ENCODE measurements at regions not wholly inside any gene's neighbourhood (a gene's known extent, or its start where the extent isn't known, plus 50 kb on each side); places are given as distances from the start of the nearest gene placed in this dataset.
A peak's percentile ranks its signal among the peaks of the same experiment; 100 is the strongest.
"Not testable (repeated sequence)": the region's sequence is repeated elsewhere in the genome, so short reads cannot be mapped to it uniquely, and the experiment has no call there.

DNA sequence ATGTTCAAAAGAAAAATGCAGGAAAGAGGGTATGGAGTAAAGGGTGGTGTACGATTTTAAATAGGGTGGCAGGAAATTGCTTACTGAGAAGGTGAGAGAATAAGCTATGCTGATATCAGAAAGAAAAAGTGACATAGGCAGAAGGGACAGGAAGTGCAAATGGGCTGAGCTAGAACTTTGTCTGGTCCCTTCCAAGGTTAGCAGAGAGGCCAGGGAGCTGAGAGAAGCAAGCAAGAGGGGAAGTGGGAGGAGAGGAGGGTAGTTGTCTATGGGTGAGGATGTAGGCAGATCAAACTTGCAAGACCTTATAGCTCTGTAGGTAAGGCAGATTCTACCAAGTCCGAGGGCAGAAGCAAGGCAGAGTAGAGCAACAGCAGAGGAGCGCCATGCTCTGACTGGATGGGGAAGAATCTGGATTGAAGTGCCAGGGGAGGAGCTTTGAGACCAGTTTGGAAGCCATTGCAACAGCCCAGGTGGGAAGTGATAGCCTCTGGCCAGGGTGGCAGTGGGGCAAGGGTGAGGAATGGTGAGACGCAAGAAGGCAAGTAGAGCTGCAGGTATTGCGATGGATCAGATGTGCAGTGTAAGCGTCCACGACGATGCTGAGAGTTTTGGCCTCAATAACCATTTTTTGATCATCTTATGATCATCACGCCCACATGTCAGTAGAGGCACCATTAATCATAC lies 134.4 kb upstream of the APCDD1 start:
- no peak for DNase-seq

DNA sequence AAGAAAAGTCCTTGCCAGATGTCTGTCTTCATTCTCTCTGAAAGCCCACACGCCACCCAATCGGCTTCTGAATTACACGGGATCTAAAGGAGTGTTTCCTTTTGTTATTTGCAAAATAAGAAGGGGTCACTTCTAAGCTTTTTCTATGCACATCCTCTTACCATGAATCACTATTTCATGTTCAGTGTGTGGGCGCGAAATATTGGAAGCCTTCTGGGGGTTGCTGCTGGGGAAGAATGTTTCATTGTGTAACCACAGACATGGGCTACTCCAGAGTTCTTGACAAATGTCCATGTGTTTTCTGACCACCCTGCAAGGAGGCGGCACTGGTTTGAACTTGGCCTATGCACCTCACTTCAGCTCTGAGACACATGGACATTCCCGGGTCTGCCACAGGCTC lies 133.6 kb upstream of the APCDD1 start:
- no peak for DNase-seq

DNA sequence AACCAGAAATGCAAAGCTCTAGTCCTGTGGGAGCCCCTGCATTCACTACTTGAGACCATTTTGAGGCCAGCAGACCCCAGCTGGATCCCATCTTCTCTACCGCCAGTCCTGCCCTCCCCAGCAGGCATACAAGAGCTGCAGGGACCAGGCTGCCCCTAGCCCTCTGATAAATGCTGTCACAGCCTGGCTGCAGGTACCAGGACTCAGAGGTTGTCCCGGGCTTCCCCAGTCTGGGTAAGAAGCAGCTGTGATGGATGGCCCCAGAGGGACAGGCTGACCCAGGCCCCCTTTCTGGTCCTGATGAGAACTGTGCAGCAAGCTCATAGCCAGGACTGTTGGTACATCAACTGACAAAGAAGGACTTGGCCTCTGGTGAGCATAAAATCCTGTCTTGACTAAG lies 132.9 kb upstream of the APCDD1 start:
- no peak for DNase-seq

DNA sequence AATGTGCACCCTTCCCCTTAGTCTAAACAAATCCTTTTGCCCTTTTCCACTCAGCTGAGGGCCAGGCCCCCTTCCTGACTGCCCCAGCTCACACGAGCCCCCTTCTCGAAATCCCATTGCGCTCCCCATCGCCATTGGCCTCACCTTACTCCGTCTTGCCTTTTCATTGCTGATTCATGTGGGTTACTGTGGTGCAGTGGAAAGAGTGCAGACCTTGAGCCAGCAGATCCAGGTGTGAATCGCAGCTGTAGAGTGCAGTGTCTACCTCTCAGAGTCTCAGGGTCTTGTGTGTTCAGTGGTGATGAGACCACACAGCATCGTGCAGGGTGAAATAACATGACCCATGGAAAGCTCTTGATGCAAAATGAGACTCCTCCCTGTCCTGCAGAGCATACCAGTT lies 132.4 kb upstream of the APCDD1 start:
- no peak for DNase-seq

DNA sequence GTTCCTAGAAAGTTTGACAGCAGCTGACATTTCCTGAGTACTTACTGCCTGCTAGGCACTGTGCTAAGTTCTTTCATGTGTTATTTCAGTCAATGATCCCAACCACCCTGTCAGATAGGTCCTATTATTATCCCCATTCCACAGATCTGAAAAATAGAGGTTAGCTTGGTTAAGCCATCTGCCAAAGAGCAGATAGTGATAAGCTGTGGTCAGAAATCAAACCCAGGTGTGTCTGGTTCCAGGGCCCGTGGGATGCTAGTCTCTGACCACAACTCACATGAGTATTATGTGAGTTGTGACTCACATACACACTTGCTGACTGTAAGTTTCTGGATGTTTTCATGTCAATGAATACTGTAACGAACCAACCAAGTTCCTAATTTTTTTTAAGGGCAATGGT lies 132.0 kb upstream of the APCDD1 start:
- no peak for DNase-seq

DNA sequence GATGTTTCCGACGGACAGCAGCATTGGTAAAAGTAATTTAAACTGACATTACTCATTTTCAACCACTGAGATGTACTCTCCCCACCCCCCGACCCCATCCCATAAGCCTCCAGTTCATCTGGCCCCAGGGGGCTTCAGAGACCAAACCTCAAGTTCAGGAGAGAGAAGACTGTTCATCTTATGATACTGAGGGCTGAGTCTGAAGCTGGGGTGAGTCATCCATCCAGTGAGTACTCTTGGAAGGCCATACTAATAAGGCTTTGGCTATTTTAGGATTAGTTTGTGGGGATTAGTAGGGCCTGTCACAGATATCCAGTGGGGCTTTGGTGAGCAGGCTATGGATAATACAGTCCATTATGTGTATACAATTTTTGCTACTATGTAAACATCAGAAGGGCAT lies 125.3 kb upstream of the APCDD1 start:
- no peak for DNase-seq

DNA sequence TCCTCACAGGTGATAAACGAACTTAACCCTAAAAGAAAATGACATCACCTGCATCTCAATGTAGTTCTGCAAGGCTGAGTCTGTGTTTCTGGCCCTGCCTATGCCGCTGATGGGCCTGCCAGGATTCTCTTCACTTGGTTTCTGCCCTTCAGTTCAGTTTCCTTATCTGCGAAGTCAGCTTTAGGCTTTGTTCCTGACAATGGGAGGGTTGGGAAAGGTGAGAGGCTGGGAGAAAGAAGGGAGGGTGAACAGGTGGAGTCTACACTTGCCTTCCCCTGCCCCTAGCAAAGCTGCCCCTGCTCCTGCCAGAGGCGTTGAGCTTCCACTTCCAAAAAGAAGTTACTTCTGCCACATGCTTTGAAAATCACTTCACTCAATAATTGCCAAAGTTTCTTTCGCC lies 124.0 kb upstream of the APCDD1 start:
- no peak for DNase-seq

DNA sequence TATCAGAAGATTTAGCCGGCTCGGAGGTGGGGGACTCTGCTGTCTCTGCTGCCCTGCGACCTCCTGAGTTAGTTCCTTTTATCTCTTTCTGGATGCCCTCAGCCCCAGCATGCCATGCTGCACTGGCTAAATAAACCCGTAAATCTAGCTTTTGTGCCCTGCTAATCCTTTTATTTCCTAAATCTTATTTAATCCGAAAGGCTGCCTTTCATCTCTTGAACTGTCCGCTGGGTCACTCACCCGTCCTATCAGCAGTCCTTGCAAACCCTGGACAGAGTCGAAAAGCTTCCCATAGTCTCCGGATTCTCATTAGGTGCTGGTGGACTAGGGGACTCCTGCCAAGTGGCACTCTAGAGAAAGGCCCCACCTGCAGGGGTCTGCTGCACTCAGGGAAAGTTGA lies 122.0 kb upstream of the APCDD1 start:
- no peak for DNase-seq

DNA sequence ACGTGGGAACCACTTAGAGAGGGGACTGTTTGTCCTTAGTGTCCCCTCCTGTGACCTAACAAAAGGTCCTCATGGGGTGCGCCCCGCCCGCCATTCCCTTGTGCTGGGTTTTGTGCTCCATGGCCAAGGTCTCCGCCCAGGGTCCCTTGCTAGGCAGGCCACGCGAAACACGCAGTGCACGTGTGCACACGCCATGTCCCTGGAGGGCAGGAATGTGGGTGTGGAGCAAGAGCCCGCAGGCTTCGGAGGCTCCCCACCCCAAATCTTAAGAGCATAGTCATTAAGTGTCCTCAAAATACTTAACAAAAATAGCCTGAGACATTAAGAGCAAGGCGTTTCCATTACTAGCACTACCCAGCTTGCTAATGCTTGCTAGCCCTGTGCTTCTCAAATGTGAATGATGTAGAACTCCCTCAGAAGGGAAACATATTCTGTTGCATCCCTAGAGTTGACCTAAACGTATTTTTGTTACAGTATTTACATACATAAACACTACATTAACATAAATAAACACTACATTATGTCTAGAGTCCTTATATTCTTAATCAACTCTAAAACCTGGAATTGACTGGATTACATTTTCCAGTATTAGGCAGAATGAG lies 117.6 kb upstream of the APCDD1 start:
- no peak for DNase-seq

DNA sequence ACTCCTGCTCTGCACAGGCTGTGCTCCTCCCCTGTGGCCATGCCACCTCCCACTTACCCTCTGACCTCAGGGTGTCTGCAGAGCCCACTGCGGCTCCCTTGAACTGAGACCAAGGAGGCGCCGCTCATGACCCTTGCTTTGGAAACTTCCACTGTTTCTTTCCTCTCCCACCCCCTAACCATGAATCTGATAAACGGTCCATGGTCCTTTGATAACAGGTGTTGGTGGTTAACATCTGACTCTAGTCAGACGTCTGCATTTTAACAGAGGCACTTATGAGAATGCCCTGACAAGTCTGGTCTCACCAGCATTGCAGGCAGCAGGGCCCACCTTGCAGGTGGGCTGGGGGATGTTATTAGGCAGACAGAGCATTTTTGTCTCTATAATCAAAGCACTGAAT lies 113.6 kb upstream of the APCDD1 start:
- DNase-seq, result no peak

DNA sequence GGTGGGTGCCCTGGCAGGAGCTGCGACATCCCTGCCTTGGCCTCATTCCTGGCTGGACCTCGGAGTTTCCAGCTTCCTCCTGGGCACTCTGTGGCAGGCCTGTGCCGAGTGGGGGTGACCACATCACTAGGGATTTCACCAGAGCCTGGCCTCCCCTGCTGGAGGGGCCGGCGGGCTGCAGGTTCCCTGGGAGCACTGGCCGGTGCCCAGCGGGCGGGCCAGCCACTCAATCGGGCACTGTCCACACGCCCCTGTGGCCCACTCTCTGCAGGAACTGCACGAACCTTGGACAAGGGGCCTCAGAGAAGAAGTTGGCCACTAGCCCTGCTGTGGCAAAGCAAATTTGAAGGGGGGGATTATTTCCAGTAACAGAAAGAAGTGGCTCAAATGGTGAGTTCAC lies 110.7 kb upstream of the APCDD1 start:
- no peak for DNase-seq

DNA sequence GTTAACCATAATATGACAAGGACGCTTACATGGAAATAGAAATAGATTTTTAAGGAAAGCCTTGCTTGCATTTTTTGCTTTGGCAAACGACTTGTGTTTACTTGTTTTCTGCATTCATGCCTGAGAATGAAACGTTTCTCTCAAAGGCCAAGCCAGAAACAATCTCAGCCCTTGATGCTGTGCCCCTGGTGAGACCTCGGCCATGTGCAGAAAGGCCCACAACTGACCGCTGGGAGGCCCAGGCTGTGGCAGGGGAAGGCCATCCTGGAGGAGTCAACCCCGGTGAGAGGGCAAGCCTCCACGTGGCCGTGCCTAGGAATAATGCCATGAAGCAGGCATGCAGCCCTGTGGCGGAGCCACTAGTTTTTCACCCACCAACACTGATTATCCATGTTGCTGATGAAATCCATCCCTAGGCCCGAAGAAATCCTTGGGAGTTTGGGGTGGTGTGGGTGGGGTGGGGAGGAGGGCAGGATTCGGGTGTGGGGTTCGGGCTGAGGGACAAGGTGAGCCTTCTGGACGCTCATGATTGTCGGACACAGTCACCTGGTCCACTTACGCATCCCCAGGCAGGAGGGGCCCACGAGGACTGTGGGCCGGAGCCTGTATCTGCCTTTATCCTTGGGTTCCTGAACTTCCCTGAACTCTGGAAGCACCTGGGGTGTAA lies 107.6 kb upstream of the APCDD1 start:
- no peak for DNase-seq

DNA sequence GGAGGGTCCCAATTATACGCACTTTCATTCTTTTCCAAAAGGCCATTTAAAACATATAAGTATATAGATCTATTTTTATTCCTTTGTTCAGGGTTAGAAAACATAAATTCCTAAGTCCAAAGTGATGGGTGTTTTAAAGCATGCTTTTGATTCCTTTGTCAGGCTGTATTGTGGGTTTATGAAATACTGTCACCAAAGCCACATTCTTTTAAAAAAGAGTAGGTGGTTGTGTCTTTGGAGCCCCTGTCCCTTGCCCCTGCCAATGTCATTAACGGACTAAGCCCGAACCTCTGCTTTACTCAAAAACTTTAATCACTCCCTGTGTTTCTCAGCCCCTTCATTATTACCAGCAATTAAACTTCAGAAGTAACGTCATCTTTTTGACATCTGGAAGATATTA lies 104.9 kb upstream of the APCDD1 start:
- no peak for DNase-seq

DNA sequence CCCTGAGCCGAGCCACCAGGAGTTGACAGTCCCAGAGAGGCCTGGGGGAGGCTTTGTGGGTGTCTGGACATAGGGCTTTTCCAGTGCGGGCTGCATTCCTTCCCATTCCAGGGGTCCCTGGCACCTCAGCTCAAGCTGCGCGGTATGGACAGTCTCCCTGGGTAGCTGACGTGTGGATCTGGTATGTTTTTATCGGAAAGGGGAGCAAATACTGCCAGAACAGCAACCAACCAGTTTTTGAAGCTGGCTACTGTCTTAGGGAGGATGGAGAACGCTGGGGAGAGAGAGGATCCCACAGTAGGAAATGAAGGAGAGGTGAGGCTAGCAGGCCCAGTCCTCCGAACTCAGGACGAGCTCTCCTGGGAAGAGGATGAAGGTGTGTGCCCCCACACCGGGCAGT lies 103.8 kb upstream of the APCDD1 start:
- DNase-seq, result no peak

DNA sequence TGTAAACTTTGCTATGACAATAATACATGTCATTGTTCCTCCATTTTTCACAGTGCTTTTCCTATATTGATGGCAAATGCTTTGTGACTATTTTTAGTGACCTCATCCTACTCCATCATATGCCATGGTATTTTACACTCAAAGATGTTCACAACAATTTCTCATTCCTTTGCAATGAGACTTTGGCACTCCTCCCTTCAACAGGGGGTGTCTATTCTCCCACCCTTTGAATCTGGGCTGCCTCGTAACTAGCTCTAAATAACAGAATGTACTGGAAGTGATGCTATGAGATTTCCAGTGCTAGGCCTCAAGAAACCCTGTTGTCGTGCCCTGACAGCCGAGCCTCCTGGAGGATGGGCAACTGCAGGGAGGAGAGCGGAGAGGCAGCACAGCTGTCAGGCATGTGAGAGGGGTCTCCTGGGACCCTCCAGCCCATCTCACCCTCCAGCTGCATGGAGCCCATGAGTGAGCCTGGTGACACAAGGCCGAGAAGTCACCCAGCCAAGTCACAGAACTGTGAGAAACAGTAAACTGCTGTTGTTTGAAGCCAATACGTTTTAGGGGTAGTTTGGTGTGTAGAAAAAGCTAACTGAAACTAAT lies 103.1 kb upstream of the APCDD1 start:
- DNase-seq, result no peak

DNA sequence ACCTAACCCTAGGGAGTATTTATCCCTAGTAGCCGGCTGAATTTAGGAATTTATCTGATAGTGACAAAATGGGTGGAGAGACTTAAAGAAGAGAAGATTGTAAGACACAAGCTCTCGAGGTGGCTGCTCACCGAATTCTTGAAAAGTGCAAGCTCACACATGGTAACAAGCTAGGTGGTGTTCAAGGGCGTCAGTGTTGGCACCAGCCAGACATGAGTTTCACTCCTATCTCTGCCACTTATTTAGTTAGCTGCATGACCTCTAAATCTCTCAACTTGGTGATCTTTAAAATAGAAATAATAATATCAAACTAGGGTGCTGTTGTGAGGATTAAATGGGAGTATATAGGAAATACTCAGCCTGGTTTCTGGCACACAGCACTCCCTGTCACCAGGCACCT lies 102.6 kb upstream of the APCDD1 start:
- DNase-seq, result no peak

DNA sequence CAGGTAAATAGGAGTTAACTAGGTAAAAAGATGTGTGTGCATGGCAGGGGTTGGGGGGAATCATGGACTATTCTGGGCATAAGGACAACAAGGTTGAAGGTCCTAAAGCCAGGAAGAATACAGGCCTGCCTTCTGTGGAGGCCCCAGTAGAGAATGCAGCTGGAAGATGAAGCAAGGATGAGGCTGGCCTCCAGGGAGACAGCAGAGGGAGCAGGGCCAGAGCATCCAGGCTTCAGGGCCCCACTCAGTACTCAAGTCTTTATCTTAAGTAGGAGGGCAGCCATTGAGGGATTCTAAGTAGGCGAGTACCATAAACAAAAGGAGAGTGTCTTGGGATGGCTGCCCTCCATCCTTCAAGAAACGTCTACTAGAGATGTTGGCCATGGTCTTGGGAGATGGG lies 101.8 kb upstream of the APCDD1 start:
- DNase-seq, result no peak

DNA sequence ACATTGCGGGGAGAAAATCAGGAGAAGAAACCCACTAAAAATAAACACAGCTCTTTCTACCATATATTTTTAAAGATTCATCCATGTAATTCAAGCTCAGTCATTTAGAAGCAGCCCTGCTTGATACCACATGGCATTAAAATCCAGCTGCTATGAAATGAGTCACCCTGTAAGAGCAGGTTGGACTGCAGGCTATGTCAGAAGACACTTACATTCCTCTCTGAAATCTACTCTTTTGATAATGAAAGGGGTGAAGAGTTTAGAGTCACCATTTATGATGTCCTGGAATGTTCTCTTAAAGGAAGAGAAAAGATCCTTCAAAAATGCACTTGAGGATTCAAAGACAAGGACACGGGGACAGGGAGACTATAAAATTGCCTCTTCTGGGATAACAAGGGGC lies 100.6 kb upstream of the APCDD1 start:
- peak; percentile 21 for DNase-seq

DNA sequence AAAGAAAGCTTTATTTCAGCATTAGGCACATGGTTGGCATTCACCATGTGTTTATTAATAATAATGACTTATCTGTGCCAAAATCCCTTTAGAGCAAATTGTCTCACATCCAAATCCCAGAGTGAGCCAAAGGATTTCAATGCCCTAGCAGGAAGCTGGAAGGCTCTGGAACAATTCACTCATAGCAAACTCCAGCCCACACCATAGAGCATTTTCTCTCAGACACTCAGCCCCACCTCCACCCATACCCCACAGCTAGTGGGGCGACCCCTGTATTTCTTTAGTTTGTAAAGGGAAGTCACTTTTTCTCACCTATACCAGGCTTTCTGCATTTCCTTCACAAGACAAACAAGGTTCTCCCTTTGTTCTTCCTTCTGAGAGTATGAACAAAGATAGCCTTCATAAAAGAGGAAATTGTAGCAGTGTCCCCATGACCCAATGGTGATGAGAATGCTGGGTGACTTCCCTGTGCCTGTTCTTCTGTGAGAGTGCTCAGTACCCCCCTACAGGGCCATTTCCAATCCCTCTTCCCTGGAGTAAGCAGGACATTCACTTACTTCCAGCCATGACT lies 100.1 kb upstream of the APCDD1 start:
- no peak for DNase-seq

DNA sequence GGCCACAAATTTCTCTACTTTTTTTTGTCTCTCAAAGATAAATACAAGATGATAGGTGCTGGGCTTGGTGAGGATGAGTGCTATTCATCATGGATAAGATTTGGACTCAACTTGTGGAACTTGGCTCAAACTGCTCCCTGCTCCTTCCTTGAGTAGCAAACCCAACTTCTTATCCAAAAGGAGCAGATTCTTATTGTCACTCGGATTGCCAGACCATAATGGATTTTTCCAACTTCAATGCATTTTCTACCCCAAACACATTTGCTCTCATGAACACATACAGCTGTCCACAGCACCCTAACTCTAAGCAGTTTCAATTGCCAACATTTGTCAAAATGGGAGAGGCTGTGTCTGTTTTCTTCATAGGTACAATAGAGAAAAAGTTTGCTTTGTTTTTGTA lies 99.5 kb upstream of the APCDD1 start:
- no peak for DNase-seq

DNA sequence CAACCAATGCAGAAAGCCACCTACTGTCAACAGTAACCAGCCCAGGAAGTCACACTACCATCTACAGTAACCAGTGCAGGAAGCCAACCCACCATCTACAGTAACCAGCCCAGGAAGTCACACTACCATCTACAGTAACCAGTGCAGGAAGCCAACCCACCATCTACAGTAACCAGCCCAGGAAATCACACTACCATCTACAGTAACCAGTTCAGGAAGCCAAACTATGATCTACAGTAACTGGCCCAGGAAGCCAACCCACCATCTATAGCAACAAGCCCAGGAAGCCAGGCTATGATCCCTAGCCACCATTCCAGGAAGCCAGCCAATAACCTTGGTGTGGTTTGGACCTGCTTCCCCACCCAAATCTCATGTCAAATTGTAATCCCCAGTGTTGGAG lies 97.4 kb upstream of the APCDD1 start:
- not testable (repeated sequence) for DNase-seq

DNA sequence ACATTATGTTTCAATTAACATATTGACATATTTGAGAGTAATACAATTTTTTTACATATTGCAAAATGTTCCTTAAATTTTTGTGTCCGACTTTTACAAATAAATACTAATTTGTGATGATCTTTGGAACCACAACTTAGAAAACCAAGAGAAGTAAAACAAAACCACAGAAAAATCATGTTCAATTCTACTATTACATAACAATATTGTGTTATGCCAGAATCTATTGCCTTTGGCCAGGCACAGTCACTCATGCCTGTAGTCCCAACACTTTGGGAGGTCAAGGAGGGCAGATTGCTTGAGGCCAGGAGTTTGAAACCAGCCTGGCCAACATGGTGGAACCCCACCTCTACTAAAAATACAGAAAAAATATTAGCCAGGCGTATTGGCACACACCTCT lies 92.8 kb upstream of the APCDD1 start:
- DNase-seq, result no peak

DNA sequence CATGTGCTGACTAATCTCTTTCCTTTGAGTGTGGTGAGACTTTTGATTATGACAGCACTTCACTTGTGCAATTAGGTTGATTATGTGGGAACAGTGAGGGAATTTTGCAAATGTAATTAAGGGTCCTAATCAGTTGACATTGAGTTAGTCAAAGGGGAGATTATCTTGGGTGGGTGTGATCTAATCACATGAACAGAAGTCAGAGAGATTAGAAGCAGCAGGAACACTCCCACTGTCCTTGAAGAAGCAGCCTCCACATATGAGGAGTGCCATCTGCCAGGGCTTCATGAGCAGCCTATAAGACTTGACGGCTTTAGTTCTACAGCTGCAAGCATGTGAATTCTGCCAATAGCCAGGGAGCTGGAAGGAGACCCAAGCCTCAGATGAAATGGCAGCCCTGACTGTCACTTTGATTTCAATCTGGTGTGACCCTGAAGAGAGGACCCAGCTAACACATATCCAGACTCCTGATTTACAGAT lies 89.4 kb upstream of the APCDD1 start:
- no peak for DNase-seq

DNA sequence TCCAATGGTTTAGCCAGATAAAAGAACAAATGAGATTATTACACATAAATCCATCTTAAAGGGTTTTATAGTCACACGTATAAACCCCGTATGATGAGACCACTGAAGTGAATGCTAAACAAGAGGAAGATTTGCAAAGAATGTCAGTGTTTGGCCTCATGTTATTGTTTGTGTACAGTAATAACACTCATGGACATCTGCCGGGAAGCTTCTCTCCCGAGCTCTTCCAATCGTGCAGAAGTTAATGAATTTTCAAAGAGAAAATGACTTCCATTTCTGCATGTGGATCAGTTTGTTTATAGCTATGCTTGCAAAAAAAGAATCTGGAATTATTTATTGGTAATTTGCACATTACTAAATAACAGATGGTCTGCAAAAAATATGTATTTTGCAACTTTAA lies 88.5 kb upstream of the APCDD1 start:
- no peak for DNase-seq

Data from amniotic stem cell (primary cell).